Body of pancreas (tissue), 4 donors: ENCODE measurements at regions not wholly inside any gene's neighbourhood (a gene's known extent, or its start where the extent isn't known, plus 50 kb on each side); places are given as distances from the start of the nearest gene placed in this dataset.

ENCODE experiments used
- POLR2A ChIP-seq, 3 donors: fragments of 450-650 bp; IDR thresholded peaks; one replicate each; pipeline ENCODE4 v1.6.1; 2016; ENCODE audit warnings: antibody characterized with exemption in 3 of 3, mild to moderate bottlenecking in 2 of 3
- TF ChIP-seq, protein P1 (sequence below), 7 experiments: fragments of 450-650 bp in 4 of 7; fragments of 200-600 bp in 3 of 7; sonication (generic) in 3 of 7; IDR thresholded peaks; one replicate each; pipeline ENCODE4 v1.5.1; 2016 to 2019; ENCODE audit warnings: antibody characterized with exemption in 7 of 7

DNA sequence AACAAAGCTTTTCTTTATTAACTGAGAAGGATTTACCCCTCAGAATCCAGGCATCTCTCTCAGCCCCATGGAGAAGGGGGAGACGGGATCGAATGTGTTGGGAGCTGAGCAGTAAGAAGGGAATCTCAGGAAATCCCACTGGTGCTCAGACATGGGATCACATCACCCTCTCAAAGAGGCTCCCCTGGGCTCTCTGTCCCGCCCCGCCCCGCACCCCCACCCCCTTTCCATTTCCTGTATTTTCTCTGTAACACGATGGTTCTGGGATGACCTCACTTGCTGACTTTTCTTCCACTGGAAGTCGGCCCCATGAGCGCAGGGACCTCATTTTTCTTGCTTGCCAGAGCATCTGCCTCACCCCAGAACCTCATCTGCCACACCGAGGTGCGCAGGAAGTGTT, 96.7 kb upstream of the SLC22A11 start:
- TF ChIP-seq, protein P1, sequence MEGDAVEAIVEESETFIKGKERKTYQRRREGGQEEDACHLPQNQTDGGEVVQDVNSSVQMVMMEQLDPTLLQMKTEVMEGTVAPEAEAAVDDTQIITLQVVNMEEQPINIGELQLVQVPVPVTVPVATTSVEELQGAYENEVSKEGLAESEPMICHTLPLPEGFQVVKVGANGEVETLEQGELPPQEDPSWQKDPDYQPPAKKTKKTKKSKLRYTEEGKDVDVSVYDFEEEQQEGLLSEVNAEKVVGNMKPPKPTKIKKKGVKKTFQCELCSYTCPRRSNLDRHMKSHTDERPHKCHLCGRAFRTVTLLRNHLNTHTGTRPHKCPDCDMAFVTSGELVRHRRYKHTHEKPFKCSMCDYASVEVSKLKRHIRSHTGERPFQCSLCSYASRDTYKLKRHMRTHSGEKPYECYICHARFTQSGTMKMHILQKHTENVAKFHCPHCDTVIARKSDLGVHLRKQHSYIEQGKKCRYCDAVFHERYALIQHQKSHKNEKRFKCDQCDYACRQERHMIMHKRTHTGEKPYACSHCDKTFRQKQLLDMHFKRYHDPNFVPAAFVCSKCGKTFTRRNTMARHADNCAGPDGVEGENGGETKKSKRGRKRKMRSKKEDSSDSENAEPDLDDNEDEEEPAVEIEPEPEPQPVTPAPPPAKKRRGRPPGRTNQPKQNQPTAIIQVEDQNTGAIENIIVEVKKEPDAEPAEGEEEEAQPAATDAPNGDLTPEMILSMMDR (IDR thresholded peaks at IDR 0.05) = no peak
- no peak for TF ChIP-seq POLR2A (IDR thresholded peaks at IDR 0.05)
